NCI-H187 treated with DMSO at 0.1 percent for 48 hours (cell line): ENCODE measurements at regions not wholly inside any gene's neighbourhood (a gene's known extent, or its start where the extent isn't known, plus 50 kb on each side); places are given as distances from the start of the nearest gene placed in this dataset.
"Not testable (repeated sequence)": the region's sequence is repeated elsewhere in the genome, so short reads cannot be mapped to it uniquely, and the experiment has no call there.

Experiments used
- DNase-seq: peaks from one replicate; lab custom pipeline; 2025; lab: John Stamatoyannopoulos, UW

DNA sequence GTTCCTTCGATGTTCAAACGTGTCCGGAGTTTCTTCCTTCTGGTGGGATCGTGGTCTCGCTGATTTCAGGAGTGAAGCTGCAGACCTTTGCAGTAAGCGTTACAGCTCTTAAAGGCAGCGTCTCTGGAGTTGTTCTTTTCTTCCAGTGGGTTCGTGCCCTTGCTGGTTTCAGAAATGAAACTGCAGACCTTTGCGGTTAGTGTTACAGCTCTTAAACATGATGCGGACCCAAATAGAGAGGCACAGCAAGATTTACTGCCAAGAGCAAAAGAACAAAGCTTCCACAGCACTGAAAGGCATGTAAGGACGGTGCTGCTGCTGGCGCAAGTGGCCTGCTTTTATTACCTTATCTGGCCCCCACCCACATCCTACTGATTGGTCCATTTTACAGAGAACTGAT, 931.4 kb downstream of the IPMK start:
- DNase-seq = no peak

DNA sequence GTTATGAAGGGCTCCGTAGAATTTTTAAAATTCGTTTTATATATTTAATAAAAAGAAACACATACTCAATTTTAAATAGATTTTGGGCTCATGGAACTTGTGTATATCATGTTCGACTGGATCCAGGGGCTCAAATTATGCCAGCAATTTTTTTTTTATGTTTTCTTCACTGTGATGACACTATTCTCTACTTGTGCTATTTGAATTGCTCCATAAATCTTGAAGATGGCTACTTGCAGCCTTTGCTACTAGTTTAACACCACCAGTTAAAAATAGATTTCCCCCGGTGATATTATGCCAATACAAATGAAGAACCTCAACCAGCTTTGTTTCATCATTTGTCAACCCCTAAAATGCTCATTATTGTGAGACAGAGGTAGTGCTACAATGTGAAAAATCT, 933.2 kb downstream of the IPMK start:
- DNase-seq = no peak

DNA sequence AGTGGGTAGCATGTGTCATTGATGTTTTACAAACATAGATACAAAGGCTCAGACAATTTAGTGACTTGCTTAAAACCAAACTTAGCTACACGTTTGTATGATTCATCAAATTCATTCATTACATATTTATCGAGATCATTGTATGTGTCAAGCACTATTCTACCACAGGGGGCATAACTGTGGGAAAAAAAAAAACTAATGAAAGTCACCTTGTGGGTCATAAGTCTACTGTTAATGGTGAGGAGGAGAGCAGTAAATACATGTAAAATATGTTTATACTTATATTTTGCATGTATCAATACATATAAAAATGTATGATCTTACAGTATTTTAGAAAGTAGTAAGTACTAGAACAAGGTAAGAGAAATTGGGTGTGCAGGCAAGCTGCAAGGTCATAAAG, 933.8 kb downstream of the IPMK start:
- no peak for DNase-seq

DNA sequence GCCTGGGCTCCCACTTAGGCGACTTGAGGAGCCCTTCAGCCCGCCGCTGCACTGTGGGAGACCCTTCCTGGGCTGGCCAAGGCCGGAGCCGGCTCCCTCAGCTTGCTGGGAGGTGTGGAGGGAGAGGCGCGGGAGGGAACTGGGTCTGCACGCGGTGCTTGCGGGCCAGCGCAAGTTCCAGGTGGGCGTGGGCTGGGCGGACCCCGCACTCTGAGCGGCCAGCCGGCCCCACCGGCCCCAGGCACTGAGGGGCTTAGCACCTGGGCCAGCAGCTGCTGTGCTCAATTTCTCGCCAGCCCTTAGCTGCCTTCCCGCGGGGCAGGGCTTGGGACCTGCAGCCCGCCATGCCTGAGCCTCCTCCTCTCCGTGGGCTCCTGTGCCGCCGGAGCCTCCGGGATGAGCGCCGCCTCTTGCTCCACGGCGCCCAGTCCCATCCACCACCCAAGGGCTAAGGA, 946.3 kb downstream of the IPMK start:
- not testable (repeated sequence) for DNase-seq

GRCh38 chr10:57320416-57320815, 947.3 kb downstream of the IPMK start:
- DNase-seq = no peak

GRCh38 chr10:57314046-57314445, 953.0 kb upstream of the ZWINT start:
- DNase-seq = no peak

- no peak for DNase-seq
Measured at GRCh38 chr10:57303566-57303965, 942.5 kb upstream of the ZWINT start.

GRCh38 chr10:57300718-57301117, 939.7 kb upstream of the ZWINT start:
- no peak for DNase-seq

DNA sequence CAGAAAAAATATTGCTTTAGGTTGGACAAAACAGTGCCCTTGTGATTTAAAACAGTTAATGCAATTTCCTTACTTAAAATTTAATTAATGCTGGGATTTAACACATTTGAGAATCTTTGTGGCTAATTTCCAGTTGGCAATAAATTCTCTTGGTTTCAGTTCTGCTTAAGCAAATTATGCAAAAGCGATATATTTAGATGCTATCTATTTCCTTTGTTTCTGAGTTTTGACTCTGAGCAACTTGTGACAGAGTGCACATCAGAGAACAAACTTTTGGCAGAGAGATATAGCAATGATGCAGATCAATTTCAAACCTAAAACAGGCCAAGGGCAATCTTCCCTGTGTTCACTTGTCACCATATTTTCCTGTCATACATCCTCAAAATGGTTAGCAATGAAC, 933.6 kb upstream of the ZWINT start:
- DNase-seq = no peak

DNA sequence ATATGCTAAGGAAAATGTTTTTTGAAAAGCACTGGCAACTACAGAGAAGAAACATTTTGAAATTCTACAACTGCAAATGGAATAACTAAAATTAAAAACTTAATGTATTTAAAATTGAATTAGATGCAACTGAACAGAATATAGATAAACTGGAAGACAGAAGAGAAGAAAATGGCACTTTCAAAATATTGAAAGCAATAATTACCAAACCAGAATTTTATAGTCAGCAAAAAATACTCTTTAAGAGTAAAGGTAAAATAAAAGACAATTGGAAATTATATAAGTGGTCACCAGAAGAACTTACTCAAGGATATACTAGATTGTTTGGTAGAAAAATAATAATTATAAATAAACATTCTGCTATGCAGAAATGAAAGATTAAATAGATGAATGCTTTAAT, 927.7 kb upstream of the ZWINT start:
- no peak for DNase-seq

- no peak for DNase-seq
Measured at GRCh38 chr10:57262892-57263291, 901.8 kb upstream of the ZWINT start.

DNA sequence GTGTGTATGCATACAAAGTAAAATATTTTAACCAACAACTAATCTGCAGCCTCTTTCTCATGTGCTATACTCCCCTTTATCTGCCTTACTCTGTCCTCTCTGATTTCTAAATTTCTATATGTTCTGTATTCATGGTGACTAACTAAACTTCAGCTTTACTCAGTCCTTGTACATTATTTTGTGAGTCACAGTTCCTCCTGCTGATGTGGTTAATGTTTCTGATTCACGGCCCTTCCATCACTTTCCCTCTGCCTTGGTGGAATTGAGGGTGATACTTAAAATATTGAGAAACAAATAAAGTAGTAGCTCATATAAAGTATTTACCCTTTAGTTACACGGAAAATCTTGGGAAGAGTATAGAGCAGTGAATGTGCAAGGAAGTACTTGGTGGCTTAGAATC, 899.1 kb upstream of the ZWINT start:
- DNase-seq = no peak

DNA sequence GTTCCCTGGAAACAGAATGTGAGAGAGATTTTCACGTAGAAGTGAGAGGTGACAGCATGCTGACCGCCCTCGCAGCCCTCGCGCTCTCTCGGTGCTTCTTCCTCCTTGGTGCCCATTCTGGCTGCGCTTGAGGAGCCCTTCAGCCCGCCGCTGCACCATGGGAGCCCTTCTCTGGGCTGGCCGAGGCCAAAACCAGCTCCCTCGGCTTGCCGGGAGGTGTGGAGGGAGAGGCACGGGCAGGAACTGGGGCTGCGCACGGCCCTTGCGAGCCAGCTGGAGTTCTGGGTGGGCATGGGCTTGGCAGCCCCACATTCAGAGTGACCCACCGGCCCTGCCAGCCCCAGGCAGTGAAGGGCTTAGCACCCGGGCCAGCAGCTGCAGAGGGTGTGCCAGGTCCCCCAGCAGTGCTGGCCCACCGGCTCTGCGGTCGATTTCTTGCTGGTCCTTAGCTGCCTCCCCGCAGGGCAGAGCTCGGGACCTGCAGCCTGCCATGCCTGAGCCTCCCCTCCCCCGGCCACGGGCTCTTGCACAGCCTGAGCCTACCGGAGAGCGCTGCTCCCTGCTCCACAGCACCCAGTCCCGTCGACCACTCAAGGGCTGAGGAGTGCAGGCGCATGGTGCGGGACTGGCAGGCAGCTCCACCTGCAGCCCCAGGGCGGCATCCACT, 888.7 kb upstream of the ZWINT start:
- no peak for DNase-seq

DNA sequence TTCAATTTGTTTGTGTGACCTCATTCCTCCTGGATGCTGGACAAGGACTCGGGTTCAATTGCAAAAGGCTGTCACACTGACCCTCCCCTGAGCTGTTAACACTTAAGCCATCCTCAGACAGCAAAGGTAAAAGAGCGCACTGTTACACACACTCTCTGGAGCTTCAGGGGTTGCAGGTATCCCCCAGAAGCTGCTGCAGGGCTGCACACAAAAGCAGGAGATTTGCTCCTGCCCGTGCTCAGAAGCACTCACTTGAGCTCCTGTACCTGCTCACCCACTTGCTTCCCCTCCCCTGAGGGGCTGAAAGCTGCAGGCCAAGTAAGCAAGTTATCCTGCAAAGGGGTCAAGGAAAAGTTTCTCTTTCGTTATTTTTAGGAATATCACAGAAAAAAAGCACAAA, 886.2 kb upstream of the ZWINT start:
- no peak for DNase-seq

- DNase-seq = no peak
Measured at GRCh38 chr10:57225920-57226319, 864.9 kb upstream of the ZWINT start.

GRCh38 chr10:57224811-57225210, 863.8 kb upstream of the ZWINT start:
- no peak for DNase-seq

- DNase-seq = no peak
Measured at GRCh38 chr10:57222603-57223002, 861.5 kb upstream of the ZWINT start.

DNA sequence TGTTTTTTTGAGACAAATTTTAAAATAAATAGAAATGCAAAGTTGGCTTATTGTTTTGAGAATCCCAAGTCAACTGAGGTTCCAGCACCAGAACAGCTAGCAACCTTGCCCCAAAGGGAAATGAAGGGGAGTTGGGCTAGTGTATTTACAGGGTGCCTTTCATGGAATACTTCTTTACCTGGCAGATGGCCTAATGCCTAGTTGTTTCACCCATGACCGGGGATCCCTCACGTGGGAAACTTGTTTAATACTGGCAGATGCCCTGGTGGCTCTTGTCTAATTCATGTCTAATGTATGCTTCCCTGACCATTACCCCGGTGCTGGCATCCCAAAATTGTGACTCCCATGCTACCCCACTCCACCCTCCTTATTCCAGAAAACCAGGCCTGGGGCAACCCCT, 861.1 kb upstream of the ZWINT start:
- DNase-seq = no peak

- no peak for DNase-seq
Measured at GRCh38 chr10:57221674-57222073, 860.6 kb upstream of the ZWINT start.

DNA sequence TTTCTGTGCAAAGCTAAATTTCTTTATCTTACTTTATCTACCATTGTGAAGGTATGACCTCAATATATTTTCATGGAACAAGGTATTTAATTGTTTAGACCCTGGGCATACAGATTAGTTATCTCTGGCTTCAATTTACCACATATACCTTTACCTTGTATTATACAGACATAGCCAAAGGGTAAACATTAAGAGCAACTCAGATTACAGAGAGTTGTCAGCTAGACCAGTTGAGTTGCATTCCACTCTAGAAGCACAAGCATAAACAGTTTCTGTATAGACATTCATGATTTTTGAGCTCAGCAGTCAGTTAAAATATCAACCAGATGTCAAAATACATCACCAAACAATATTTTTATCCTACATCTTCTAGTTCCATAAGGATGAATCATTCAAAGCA, 857.3 kb upstream of the ZWINT start:
- DNase-seq = no peak

DNA sequence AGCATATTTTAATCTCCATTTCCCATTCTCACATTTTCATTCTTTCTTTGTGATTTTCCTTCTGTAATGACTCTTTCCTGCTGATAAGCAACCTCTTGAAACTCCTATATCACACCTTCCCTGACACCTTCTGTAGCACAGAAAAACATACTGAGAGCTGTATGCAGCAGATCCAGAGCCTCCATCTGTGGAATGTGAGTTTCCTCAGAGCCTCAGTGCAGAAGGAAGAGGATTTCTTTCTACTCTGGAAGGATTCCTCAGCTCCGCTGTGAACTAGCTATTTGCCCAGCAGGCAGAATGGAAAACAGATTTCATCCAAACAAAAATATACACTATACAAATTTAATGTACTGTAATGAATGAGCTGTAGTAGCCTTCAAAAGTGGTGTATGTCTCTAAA, 841.3 kb upstream of the ZWINT start:
- no peak for DNase-seq

DNA sequence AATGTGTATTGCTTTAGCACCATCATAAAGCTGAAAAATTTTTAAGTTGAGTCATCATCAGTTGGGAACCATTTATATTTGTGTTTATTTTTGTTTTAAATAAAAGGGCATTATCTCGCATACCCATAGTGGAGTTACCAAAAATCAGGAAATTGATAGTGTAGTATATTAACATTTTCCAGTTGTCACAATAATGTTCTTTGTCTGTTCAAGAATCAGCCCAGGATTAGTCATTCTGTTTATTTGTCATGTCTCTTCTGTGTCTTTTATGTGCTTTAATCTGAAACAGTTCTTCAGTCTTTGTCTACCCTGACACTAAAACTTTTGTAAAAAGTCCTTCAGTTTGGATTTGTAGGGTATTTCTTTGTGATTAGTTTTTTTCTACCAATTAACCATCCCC, 827.8 kb upstream of the ZWINT start:
- DNase-seq = no peak

DNA sequence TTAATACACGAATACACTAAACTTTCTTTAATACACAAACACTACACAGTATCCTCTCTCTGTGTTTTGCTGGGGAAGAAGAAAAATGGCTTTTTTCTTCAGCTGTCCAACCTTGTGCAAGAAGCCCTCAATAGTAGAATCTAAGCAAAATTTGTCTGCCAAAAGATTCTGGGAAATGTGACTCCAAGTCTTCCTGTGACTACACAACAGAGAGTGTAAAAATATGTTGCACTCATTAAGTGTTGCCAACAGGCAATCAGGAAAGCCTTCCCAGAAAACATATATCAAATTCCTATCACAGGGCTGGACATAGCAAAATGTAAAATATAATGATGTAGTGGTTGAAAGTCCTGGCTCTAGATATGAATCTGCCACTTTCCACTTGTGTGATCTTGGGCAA, 825.1 kb upstream of the ZWINT start:
- DNase-seq = no peak

DNA sequence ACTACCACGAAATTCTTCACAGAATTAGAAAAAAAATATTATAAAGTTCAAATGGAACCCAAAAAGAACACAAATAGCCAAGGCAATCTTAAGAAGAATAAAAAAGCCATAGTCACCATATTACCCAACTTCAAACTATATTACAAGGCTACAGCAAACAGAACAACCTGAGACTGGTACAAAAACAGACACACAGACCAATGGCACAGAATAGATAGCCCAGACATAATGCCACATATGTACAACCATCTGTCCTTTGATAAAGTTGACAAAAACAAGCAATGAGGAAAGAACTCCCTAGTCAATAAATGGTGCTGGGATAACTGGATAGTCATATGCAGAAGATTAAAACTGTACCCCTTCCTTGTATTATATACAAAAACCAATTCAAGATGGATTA, 808.5 kb upstream of the ZWINT start:
- DNase-seq = no peak
